ENCODE measurements at regions not wholly inside any gene's neighbourhood (a gene's known extent, or its start where the extent isn't known, plus 50 kb on each side); places are given as distances from the start of the nearest gene placed in this dataset.

DNA sequence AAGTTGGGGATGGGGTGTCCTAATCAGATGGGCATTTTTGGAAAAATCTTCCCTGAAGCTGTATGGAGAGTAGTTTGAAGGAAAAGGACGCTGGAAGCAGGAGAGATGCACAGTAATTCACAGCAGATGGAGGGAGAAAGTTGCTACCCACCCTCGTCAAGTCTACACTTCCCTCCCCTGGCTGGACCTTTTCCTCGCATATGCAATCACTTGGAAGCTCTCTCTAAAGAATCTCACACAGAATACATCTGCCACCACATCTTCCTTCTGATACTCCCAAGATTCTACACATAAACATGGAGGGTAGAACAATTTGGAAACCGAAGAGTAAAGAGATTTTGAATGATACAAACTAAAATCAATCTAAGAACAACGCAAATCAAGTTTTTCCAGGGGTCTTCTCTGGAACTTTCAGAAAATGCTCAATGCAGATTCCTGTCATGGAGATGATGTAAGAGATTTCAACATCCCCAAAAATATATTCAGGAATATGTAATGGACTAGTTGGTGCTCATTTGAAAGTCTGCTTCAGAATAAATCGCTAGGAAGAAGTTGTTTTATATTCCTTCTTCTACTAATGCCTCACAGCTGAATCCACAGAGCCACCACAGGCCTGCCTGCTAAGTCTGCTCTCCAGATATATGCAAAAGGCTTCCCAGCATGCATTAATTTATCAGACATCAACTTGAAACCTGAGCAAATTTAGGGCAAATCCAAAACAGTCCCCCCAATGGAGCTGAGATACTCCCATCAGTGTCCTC lies 291.5 kb downstream of the LRATD1 start:
- H3K4me1 ChIP-seq (ENCODE audit: insufficient read depth): no peaks in the 10 kb centered on the region
- H3F3A ChIP-seq (replicated peaks; ENCODE audit: low read depth): no peaks in the 10 kb centered on the region
- H3K27ac Mint-ChIP-seq: no peak overlapping the region
- no peaks in the 10 kb centered on the region for H3K27me3 ChIP-seq (ENCODE audit: insufficient read depth)
- H3K9me3 Mint-ChIP-seq: peaks cover 2% of the 10 kb centered on the region; the same call in 1 of the 3 replicates
- H4K20me1 ChIP-seq (replicated peaks; ENCODE audit: insufficient read depth): no peaks in the 10 kb centered on the region
- H3K36me3 ChIP-seq (ENCODE audit: insufficient read depth): no peaks in the 10 kb centered on the region
- no peak overlapping the region for H3K4me3 Mint-ChIP-seq
- no peak overlapping the region for H3K27ac ChIP-seq (ENCODE audit: low read depth)
- no peak for DNase-seq (ENCODE audit: low spot score)
- H3K4me1 Mint-ChIP-seq: no peaks in the 10 kb centered on the region
- H3K9me2 ChIP-seq (ENCODE audit: insufficient read depth): peaks cover 12% of the 10 kb centered on the region; the same call in 1 of the 2 replicates
- H3K4me3 ChIP-seq: no peak overlapping the region
- H3K4me2 ChIP-seq: no peak overlapping the region
- ATAC-seq: no peak
- H3K79me2 ChIP-seq (replicated peaks; ENCODE audit: insufficient read depth): no peaks in the 10 kb centered on the region
- H2AFZ ChIP-seq: no peak overlapping the region
- H3K36me3 Mint-ChIP-seq (ENCODE audit: low read depth): no peaks in the 10 kb centered on the region
- TF ChIP-seq, protein P1, sequence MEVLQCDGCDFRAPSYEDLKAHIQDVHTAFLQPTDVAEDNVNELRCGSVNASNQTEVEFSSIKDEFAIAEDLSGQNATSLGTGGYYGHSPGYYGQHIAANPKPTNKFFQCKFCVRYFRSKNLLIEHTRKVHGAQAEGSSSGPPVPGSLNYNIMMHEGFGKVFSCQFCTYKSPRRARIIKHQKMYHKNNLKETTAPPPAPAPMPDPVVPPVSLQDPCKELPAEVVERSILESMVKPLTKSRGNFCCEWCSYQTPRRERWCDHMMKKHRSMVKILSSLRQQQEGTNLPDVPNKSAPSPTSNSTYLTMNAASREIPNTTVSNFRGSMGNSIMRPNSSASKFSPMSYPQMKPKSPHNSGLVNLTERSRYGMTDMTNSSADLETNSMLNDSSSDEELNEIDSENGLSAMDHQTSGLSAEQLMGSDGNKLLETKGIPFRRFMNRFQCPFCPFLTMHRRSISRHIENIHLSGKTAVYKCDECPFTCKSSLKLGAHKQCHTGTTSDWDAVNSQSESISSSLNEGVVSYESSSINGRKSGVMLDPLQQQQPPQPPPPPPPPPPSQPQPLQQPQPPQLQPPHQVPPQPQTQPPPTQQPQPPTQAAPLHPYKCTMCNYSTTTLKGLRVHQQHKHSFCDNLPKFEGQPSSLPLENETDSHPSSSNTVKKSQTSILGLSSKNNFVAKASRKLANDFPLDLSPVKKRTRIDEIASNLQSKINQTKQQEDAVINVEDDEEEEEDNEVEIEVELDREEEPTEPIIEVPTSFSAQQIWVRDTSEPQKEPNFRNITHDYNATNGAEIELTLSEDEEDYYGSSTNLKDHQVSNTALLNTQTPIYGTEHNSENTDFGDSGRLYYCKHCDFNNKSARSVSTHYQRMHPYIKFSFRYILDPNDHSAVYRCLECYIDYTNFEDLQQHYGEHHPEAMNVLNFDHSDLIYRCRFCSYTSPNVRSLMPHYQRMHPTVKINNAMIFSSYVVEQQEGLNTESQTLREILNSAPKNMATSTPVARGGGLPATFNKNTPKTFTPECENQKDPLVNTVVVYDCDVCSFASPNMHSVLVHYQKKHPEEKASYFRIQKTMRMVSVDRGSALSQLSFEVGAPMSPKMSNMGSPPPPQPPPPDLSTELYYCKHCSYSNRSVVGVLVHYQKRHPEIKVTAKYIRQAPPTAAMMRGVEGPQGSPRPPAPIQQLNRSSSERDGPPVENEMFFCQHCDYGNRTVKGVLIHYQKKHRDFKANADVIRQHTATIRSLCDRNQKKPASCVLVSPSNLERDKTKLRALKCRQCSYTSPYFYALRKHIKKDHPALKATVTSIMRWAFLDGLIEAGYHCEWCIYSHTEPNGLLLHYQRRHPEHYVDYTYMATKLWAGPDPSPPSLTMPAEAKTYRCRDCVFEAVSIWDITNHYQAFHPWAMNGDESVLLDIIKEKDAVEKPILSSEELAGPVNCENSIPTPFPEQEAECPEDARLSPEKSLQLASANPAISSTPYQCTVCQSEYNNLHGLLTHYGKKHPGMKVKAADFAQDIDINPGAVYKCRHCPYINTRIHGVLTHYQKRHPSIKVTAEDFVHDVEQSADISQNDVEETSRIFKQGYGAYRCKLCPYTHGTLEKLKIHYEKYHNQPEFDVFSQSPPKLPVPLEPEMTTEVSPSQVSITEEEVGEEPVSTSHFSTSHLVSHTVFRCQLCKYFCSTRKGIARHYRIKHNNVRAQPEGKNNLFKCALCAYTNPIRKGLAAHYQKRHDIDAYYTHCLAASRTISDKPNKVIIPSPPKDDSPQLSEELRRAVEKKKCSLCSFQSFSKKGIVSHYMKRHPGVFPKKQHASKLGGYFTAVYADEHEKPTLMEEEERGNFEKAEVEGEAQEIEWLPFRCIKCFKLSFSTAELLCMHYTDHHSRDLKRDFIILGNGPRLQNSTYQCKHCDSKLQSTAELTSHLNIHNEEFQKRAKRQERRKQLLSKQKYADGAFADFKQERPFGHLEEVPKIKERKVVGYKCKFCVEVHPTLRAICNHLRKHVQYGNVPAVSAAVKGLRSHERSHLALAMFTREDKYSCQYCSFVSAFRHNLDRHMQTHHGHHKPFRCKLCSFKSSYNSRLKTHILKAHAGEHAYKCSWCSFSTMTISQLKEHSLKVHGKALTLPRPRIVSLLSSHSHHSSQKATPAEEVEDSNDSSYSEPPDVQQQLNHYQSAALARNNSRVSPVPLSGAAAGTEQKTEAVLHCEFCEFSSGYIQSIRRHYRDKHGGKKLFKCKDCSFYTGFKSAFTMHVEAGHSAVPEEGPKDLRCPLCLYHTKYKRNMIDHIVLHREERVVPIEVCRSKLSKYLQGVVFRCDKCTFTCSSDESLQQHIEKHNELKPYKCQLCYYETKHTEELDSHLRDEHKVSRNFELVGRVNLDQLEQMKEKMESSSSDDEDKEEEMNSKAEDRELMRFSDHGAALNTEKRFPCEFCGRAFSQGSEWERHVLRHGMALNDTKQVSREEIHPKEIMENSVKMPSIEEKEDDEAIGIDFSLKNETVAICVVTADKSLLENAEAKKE (CRISPR knock-in tag; IDR thresholded peaks at IDR 0.05): no peak
- TF ChIP-seq EZH2 (IDR thresholded peaks at IDR 0.05; ENCODE audit: low read depth, unreplicated experiment): no peak
- TF ChIP-seq CREB1 (CRISPR knock-in tag; IDR thresholded peaks at IDR 0.05; ENCODE audit: low read depth): no peak
- no peak for TF ChIP-seq NANOG (IDR thresholded peaks at IDR 0.05; ENCODE audit: borderline replicate concordance)
- TF ChIP-seq POLR2AphosphoS5 (IDR thresholded peaks at IDR 0.05; ENCODE audit: low read depth): no peak
- TF ChIP-seq, protein P2, sequence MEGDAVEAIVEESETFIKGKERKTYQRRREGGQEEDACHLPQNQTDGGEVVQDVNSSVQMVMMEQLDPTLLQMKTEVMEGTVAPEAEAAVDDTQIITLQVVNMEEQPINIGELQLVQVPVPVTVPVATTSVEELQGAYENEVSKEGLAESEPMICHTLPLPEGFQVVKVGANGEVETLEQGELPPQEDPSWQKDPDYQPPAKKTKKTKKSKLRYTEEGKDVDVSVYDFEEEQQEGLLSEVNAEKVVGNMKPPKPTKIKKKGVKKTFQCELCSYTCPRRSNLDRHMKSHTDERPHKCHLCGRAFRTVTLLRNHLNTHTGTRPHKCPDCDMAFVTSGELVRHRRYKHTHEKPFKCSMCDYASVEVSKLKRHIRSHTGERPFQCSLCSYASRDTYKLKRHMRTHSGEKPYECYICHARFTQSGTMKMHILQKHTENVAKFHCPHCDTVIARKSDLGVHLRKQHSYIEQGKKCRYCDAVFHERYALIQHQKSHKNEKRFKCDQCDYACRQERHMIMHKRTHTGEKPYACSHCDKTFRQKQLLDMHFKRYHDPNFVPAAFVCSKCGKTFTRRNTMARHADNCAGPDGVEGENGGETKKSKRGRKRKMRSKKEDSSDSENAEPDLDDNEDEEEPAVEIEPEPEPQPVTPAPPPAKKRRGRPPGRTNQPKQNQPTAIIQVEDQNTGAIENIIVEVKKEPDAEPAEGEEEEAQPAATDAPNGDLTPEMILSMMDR (conservative IDR thresholded peaks at IDR 0.05; ENCODE audit: low read depth in 2 of 2): no peak
- no peak for TF ChIP-seq JUNB (IDR thresholded peaks at IDR 0.05; ENCODE audit: unreplicated experiment)
- no peak for TF ChIP-seq ZNF114 (CRISPR knock-in tag; IDR thresholded peaks at IDR 0.05)
- no peak for TF ChIP-seq ZNF331 (CRISPR knock-in tag; IDR thresholded peaks at IDR 0.05; ENCODE audit: low read depth)
- TF ChIP-seq, protein P3, sequence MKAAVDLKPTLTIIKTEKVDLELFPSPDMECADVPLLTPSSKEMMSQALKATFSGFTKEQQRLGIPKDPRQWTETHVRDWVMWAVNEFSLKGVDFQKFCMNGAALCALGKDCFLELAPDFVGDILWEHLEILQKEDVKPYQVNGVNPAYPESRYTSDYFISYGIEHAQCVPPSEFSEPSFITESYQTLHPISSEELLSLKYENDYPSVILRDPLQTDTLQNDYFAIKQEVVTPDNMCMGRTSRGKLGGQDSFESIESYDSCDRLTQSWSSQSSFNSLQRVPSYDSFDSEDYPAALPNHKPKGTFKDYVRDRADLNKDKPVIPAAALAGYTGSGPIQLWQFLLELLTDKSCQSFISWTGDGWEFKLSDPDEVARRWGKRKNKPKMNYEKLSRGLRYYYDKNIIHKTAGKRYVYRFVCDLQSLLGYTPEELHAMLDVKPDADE (IDR thresholded peaks at IDR 0.05): no peak
- no peak for TF ChIP-seq EZH2phosphoT487 (IDR thresholded peaks at IDR 0.05; ENCODE audit: unreplicated experiment)
- TF ChIP-seq, protein P4, sequence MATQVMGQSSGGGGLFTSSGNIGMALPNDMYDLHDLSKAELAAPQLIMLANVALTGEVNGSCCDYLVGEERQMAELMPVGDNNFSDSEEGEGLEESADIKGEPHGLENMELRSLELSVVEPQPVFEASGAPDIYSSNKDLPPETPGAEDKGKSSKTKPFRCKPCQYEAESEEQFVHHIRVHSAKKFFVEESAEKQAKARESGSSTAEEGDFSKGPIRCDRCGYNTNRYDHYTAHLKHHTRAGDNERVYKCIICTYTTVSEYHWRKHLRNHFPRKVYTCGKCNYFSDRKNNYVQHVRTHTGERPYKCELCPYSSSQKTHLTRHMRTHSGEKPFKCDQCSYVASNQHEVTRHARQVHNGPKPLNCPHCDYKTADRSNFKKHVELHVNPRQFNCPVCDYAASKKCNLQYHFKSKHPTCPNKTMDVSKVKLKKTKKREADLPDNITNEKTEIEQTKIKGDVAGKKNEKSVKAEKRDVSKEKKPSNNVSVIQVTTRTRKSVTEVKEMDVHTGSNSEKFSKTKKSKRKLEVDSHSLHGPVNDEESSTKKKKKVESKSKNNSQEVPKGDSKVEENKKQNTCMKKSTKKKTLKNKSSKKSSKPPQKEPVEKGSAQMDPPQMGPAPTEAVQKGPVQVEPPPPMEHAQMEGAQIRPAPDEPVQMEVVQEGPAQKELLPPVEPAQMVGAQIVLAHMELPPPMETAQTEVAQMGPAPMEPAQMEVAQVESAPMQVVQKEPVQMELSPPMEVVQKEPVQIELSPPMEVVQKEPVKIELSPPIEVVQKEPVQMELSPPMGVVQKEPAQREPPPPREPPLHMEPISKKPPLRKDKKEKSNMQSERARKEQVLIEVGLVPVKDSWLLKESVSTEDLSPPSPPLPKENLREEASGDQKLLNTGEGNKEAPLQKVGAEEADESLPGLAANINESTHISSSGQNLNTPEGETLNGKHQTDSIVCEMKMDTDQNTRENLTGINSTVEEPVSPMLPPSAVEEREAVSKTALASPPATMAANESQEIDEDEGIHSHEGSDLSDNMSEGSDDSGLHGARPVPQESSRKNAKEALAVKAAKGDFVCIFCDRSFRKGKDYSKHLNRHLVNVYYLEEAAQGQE (IDR thresholded peaks at IDR 0.05; ENCODE audit: unreplicated experiment): no peak
- no peak for TF ChIP-seq STAT1 (IDR thresholded peaks at IDR 0.05; ENCODE audit: unreplicated experiment)
- no peaks in the 10 kb centered on the region for H3K27me3 Mint-ChIP-seq (ENCODE audit: insufficient read depth, low read depth, poor library complexity)

All from GM23338 (cell line).